ENCODE measurements at regions not wholly inside any gene's neighbourhood (a gene's known extent, or its start where the extent isn't known, plus 50 kb on each side); places are given as distances from the start of the nearest gene placed in this dataset.
A peak's percentile ranks its signal among the peaks of the same experiment; 100 is the strongest.
"Not testable (repeated sequence)": the region's sequence is repeated elsewhere in the genome, so short reads cannot be mapped to it uniquely, and the experiment has no call there.

GRCh38 chr6:3911614-3912336, 62.6 kb downstream of the FAM50B start:
- no peak overlapping the region for H3K4me3 ChIP-seq (ENCODE audit: low read length in 2 of 2)
- H3K27ac ChIP-seq (ENCODE audit: low read depth in 1 of 2, low read length in 1 of 2) = peak overlapping the region in 1 of 2 donors; percentile 26
- H3K9me3 ChIP-seq (ENCODE audit: control insufficient read depth in 2 of 2, insufficient read depth in 1 of 2, low read length in 1 of 2) = peaks cover 0 to 4% of the 10 kb centered on the region in 2 donors
- no peaks in the 10 kb centered on the region for H3K36me3 ChIP-seq (ENCODE audit: control insufficient read depth in 2 of 2, insufficient read depth in 2 of 2, low read length in 1 of 2)
- H3K27me3 ChIP-seq (ENCODE audit: control insufficient read depth in 2 of 2, insufficient read depth in 1 of 2, low read length in 1 of 2) = peaks cover 2 to 58% of the 10 kb centered on the region in 2 donors
- peaks cover 3 to 21% of the 10 kb centered on the region in 2 donors for H3K4me1 ChIP-seq (ENCODE audit: control insufficient read depth in 2 of 2, insufficient read depth in 2 of 2, low read length in 2 of 2)
- WGBS = 91% methylated on average over 8 of the region's 8 CpGs
- no peak for DNase-seq (ENCODE audit: low read depth in 6 of 9, low spot score in 9 of 9)

GRCh38 chr6:3912361-3913076, 63.3 kb downstream of the FAM50B start:
- Histone ChIP-seq H3K9me3 (ENCODE audit: control insufficient read depth in 2 of 2, insufficient read depth in 1 of 2, low read length in 1 of 2) (peaks cover 0 to 4% of the 10 kb centered on the region in 2 donors), H3K4me1 (ENCODE audit: control insufficient read depth in 2 of 2, insufficient read depth in 2 of 2, low read length in 2 of 2) (peaks cover 3 to 21% of the 10 kb centered on the region in 2 donors), H3K27me3 (ENCODE audit: control insufficient read depth in 2 of 2, insufficient read depth in 1 of 2, low read length in 1 of 2) (peaks cover 2 to 58% of the 10 kb centered on the region in 2 donors), H3K4me3 (ENCODE audit: low read length in 2 of 2) (no peak overlapping the region), H3K36me3 (ENCODE audit: control insufficient read depth in 2 of 2, insufficient read depth in 2 of 2, low read length in 1 of 2) (no peaks in the 10 kb centered on the region), H3K27ac (ENCODE audit: low read depth in 1 of 2, low read length in 1 of 2) (peak overlapping the region in 1 of 2 donors; percentile 22)
- DNase-seq (ENCODE audit: low read depth in 6 of 9, low spot score in 9 of 9) = no peak
- WGBS = 98% methylated on average over 3 of the region's 3 CpGs

- H3K36me3 ChIP-seq (ENCODE audit: control insufficient read depth in 2 of 2, insufficient read depth in 2 of 2, low read length in 1 of 2) = no peaks in the 10 kb centered on the region
- peaks cover 2 to 54% of the 10 kb centered on the region in 2 donors for H3K27me3 ChIP-seq (ENCODE audit: control insufficient read depth in 2 of 2, insufficient read depth in 1 of 2, low read length in 1 of 2)
- H3K4me3 ChIP-seq (ENCODE audit: low read length in 2 of 2) = no peak overlapping the region
- H3K4me1 ChIP-seq (ENCODE audit: control insufficient read depth in 2 of 2, insufficient read depth in 2 of 2, low read length in 2 of 2) = peaks cover 3 to 21% of the 10 kb centered on the region in 2 donors
- H3K9me3 ChIP-seq (ENCODE audit: control insufficient read depth in 2 of 2, insufficient read depth in 1 of 2, low read length in 1 of 2) = peaks cover 0 to 4% of the 10 kb centered on the region in 2 donors
- no peak for DNase-seq (ENCODE audit: low read depth in 6 of 9, low spot score in 9 of 9)
- peak overlapping the region in 1 of 2 donors; percentile 22 for H3K27ac ChIP-seq (ENCODE audit: low read depth in 1 of 2, low read length in 1 of 2)
- WGBS = 94% methylated on average over 6 of the region's 6 CpGs
Observed at GRCh38 chr6:3913077-3913957, 64.1 kb downstream of the FAM50B start.

- 80% methylated on average over 4 of the region's 4 CpGs for WGBS
- Histone ChIP-seq H3K36me3 (ENCODE audit: control insufficient read depth in 2 of 2, insufficient read depth in 2 of 2, low read length in 1 of 2) (no peaks in the 10 kb centered on the region), H3K4me1 (ENCODE audit: control insufficient read depth in 2 of 2, insufficient read depth in 2 of 2, low read length in 2 of 2) (peaks cover 3 to 21% of the 10 kb centered on the region in 2 donors), H3K27me3 (ENCODE audit: control insufficient read depth in 2 of 2, insufficient read depth in 1 of 2, low read length in 1 of 2) (peaks cover 2 to 48% of the 10 kb centered on the region in 2 donors), H3K4me3 (ENCODE audit: low read length in 2 of 2) (no peak overlapping the region), H3K9me3 (ENCODE audit: control insufficient read depth in 2 of 2, insufficient read depth in 1 of 2, low read length in 1 of 2) (peaks cover 0 to 4% of the 10 kb centered on the region in 2 donors), H3K27ac (ENCODE audit: low read depth in 1 of 2, low read length in 1 of 2) (no peak overlapping the region)
- DNase-seq (ENCODE audit: low read depth in 6 of 9, low spot score in 9 of 9) = no peak
Observed at GRCh38 chr6:3913958-3914337, 64.8 kb downstream of the FAM50B start.

GRCh38 chr6:3915076-3915791, 66.1 kb downstream of the FAM50B start:
- H3K27ac ChIP-seq (ENCODE audit: low read depth in 1 of 2, low read length in 1 of 2) = no peak overlapping the region
- no peak overlapping the region for H3K4me3 ChIP-seq (ENCODE audit: low read length in 2 of 2)
- DNase-seq (ENCODE audit: low read depth in 6 of 9, low spot score in 9 of 9) = peak in 8 of 9 donors; percentile 22 to 78 (median 51)
- peaks cover 0 to 4% of the 10 kb centered on the region in 2 donors for H3K9me3 ChIP-seq (ENCODE audit: control insufficient read depth in 2 of 2, insufficient read depth in 1 of 2, low read length in 1 of 2)
- 52% methylated on average over 9 of the region's 9 CpGs for WGBS
- peaks cover 2 to 39% of the 10 kb centered on the region in 2 donors for H3K27me3 ChIP-seq (ENCODE audit: control insufficient read depth in 2 of 2, insufficient read depth in 1 of 2, low read length in 1 of 2)
- H3K4me1 ChIP-seq (ENCODE audit: control insufficient read depth in 2 of 2, insufficient read depth in 2 of 2, low read length in 2 of 2) = peaks cover 3 to 25% of the 10 kb centered on the region in 2 donors
- no peaks in the 10 kb centered on the region for H3K36me3 ChIP-seq (ENCODE audit: control insufficient read depth in 2 of 2, insufficient read depth in 2 of 2, low read length in 1 of 2)

GRCh38 chr6:3916211-3916610, 67.0 kb downstream of the FAM50B start:
- WGBS = 88% methylated on average over 2 of the region's 2 CpGs
- no peak overlapping the region for H3K27ac ChIP-seq (ENCODE audit: low read depth in 1 of 2, low read length in 1 of 2)
- H3K36me3 ChIP-seq (ENCODE audit: control insufficient read depth in 2 of 2, insufficient read depth in 2 of 2, low read length in 1 of 2) = no peaks in the 10 kb centered on the region
- no peak for DNase-seq (ENCODE audit: low read depth in 6 of 9, low spot score in 9 of 9)
- H3K27me3 ChIP-seq (ENCODE audit: control insufficient read depth in 2 of 2, insufficient read depth in 1 of 2, low read length in 1 of 2) = peaks cover 2 to 35% of the 10 kb centered on the region in 2 donors
- no peak overlapping the region for H3K4me3 ChIP-seq (ENCODE audit: low read length in 2 of 2)
- H3K4me1 ChIP-seq (ENCODE audit: control insufficient read depth in 2 of 2, insufficient read depth in 2 of 2, low read length in 2 of 2) = peaks cover 3 to 24% of the 10 kb centered on the region in 2 donors
- H3K9me3 ChIP-seq (ENCODE audit: control insufficient read depth in 2 of 2, insufficient read depth in 1 of 2, low read length in 1 of 2) = peaks cover 0 to 4% of the 10 kb centered on the region in 2 donors

GRCh38 chr6:3916749-3917148, 67.6 kb downstream of the FAM50B start:
- DNase-seq (ENCODE audit: low read depth in 6 of 9, low spot score in 9 of 9); H3K27ac ChIP-seq (ENCODE audit: low read depth in 1 of 2, low read length in 1 of 2): not testable (repeated sequence)
- 85% methylated on average over 4 of the region's 4 CpGs for WGBS

GRCh38 chr6:3918469-3918868, 69.3 kb downstream of the FAM50B start:
- Histone ChIP-seq H3K27ac (ENCODE audit: low read depth in 1 of 2, low read length in 1 of 2) (peak overlapping the region in 1 of 2 donors; percentile 26), H3K36me3 (ENCODE audit: control insufficient read depth in 2 of 2, insufficient read depth in 2 of 2, low read length in 1 of 2) (no peaks in the 10 kb centered on the region), H3K9me3 (ENCODE audit: control insufficient read depth in 2 of 2, insufficient read depth in 1 of 2, low read length in 1 of 2) (peaks cover 0 to 4% of the 10 kb centered on the region in 2 donors), H3K4me3 (ENCODE audit: low read length in 2 of 2) (no peak overlapping the region), H3K27me3 (ENCODE audit: control insufficient read depth in 2 of 2, insufficient read depth in 1 of 2, low read length in 1 of 2) (peaks cover 2 to 15% of the 10 kb centered on the region in 2 donors), H3K4me1 (ENCODE audit: control insufficient read depth in 2 of 2, insufficient read depth in 2 of 2, low read length in 2 of 2) (peaks cover 3 to 20% of the 10 kb centered on the region in 2 donors)
- 92% methylated on average over 5 of the region's 5 CpGs for WGBS
- no peak for DNase-seq (ENCODE audit: low read depth in 6 of 9, low spot score in 9 of 9)

More at GRCh38 chr6:3916749-3917148, 67.6 kb downstream of the FAM50B start:
- not testable (repeated sequence) for H3K9me3 ChIP-seq (ENCODE audit: control insufficient read depth in 2 of 2, insufficient read depth in 1 of 2, low read length in 1 of 2); H3K4me3 ChIP-seq (ENCODE audit: low read length in 2 of 2); H3K36me3 ChIP-seq (ENCODE audit: control insufficient read depth in 2 of 2, insufficient read depth in 2 of 2, low read length in 1 of 2)
- Histone ChIP-seq H3K27me3 (ENCODE audit: control insufficient read depth in 2 of 2, insufficient read depth in 1 of 2, low read length in 1 of 2) (peaks cover 2 to 29% of the 10 kb centered on the region in 2 donors), H3K4me1 (ENCODE audit: control insufficient read depth in 2 of 2, insufficient read depth in 2 of 2, low read length in 2 of 2) (peaks cover 3 to 22% of the 10 kb centered on the region in 2 donors)
